ENCODE measurements at regions not wholly inside any gene's neighbourhood (a gene's known extent, or its start where the extent isn't known, plus 50 kb on each side); places are given as distances from the start of the nearest gene placed in this dataset.

GRCh38 chr10:28971764-28972163, 294.4 kb downstream of the BAMBI start (continued):
- no peak for TF ChIP-seq CTCF (conservative IDR thresholded peaks at IDR 0.05; ENCODE audit: low read depth in 2 of 2)
- TF ChIP-seq EZH2 (IDR thresholded peaks at IDR 0.05; ENCODE audit: low read depth, unreplicated experiment) = no peak
- TF ChIP-seq STAT1 (IDR thresholded peaks at IDR 0.05; ENCODE audit: unreplicated experiment) = no peak
- TF ChIP-seq CREB1 (CRISPR knock-in tag; IDR thresholded peaks at IDR 0.05; ENCODE audit: low read depth) = no peak
- TF ChIP-seq ZNF331 (CRISPR knock-in tag; IDR thresholded peaks at IDR 0.05; ENCODE audit: low read depth) = no peak
- TF ChIP-seq NANOG (IDR thresholded peaks at IDR 0.05; ENCODE audit: borderline replicate concordance) = no peak
- TF ChIP-seq ZNF114 (CRISPR knock-in tag; IDR thresholded peaks at IDR 0.05) = no peak
- TF ChIP-seq JUNB (IDR thresholded peaks at IDR 0.05; ENCODE audit: unreplicated experiment) = no peak
- no peak for TF ChIP-seq ETS1 (IDR thresholded peaks at IDR 0.05)
- no peak for TF ChIP-seq REST (IDR thresholded peaks at IDR 0.05; ENCODE audit: unreplicated experiment)
- TF ChIP-seq POLR2AphosphoS5 (IDR thresholded peaks at IDR 0.05; ENCODE audit: low read depth) = no peak

GRCh38 chr10:28973309-28973972, 296.1 kb downstream of the BAMBI start:
- DNase-seq (ENCODE audit: low spot score) (no peak), ATAC-seq (no peak)
- Mint-ChIP-seq H3K4me3 (no peak overlapping the region), H3K4me1 (peaks cover 10% of the 10 kb centered on the region), H3K27ac (no peak overlapping the region), H3K9me3 (0 out of 3 replicates have a peak, but pooled peaks cover 4% of the 10 kb centered on the region), H3K36me3 (ENCODE audit: low read depth) (no peaks in the 10 kb centered on the region), H3K27me3 (ENCODE audit: insufficient read depth, low read depth, poor library complexity) (peaks cover 6% of the 10 kb centered on the region)
- H3F3A ChIP-seq (replicated peaks; ENCODE audit: low read depth) = no peaks in the 10 kb centered on the region
- H3K79me2 ChIP-seq (replicated peaks; ENCODE audit: insufficient read depth) = no peaks in the 10 kb centered on the region
- H4K20me1 ChIP-seq (replicated peaks; ENCODE audit: insufficient read depth) = no peaks in the 10 kb centered on the region
- no peaks in the 10 kb centered on the region for H3K27me3 ChIP-seq (ENCODE audit: insufficient read depth)
- no peak overlapping the region for H3K4me3 ChIP-seq
- peaks cover 9% of the 10 kb centered on the region; the same call in 1 of the 2 replicates for H3K4me1 ChIP-seq (ENCODE audit: insufficient read depth)
- H3K36me3 ChIP-seq (ENCODE audit: insufficient read depth) = no peaks in the 10 kb centered on the region
- TF ChIP-seq EZH2 (IDR thresholded peaks at IDR 0.05; ENCODE audit: low read depth, unreplicated experiment) = no peak
- TF ChIP-seq JUNB (IDR thresholded peaks at IDR 0.05; ENCODE audit: unreplicated experiment) = no peak
- no peak for TF ChIP-seq CREB1 (CRISPR knock-in tag; IDR thresholded peaks at IDR 0.05; ENCODE audit: low read depth)
- TF ChIP-seq POLR2AphosphoS5 (IDR thresholded peaks at IDR 0.05; ENCODE audit: low read depth) = no peak
- no peak for TF ChIP-seq CTCF (conservative IDR thresholded peaks at IDR 0.05; ENCODE audit: low read depth in 2 of 2)
- no peak for TF ChIP-seq ZNF331 (CRISPR knock-in tag; IDR thresholded peaks at IDR 0.05; ENCODE audit: low read depth)
- TF ChIP-seq STAT1 (IDR thresholded peaks at IDR 0.05; ENCODE audit: unreplicated experiment) = no peak
- no peak for TF ChIP-seq EZH2phosphoT487 (IDR thresholded peaks at IDR 0.05; ENCODE audit: unreplicated experiment)
- TF ChIP-seq ETS1 (IDR thresholded peaks at IDR 0.05) = no peak
- no peak overlapping the region for H3K27ac ChIP-seq (ENCODE audit: low read depth)
- H3K4me2 ChIP-seq = no peak overlapping the region
- H2AFZ ChIP-seq = no peak overlapping the region
- peaks cover 10% of the 10 kb centered on the region; the same call in 1 of the 2 replicates for H3K9me2 ChIP-seq (ENCODE audit: insufficient read depth)

Data from GM23338 (cell line).